RPMI7951 (cell line): ENCODE measurements at regions not wholly inside any gene's neighbourhood (a gene's known extent, or its start where the extent isn't known, plus 50 kb on each side); places are given as distances from the start of the nearest gene placed in this dataset.
A peak's percentile ranks its signal among the peaks of the same experiment; 100 is the strongest.
"Not testable (repeated sequence)": the region's sequence is repeated elsewhere in the genome, so short reads cannot be mapped to it uniquely, and the experiment has no call there.

Experiments used
- DNase-seq: peaks from one replicate; pipeline ENCODE4 v3.0.0-alpha.2; 2012; ENCODE audit warnings: low read depth

GRCh38 chr12:115400011-115400410, 716.0 kb upstream of the TBX3 start:
- no peak for DNase-seq

GRCh38 chr12:115398311-115398781, 714.4 kb upstream of the TBX3 start:
- peak; percentile 70 for DNase-seq

- no peak for DNase-seq
These were observed 712.6 kb upstream of the TBX3 start for GRCh38 chr12:115396567-115396966.

GRCh38 chr12:115394496-115395220, 710.7 kb upstream of the TBX3 start:
- no peak for DNase-seq

- no peak for DNase-seq
These were observed 704.2 kb upstream of the TBX3 start for GRCh38 chr12:115388139-115388538.

- no peak for DNase-seq
These were observed 703.5 kb upstream of the TBX3 start for GRCh38 chr12:115387467-115387901.

GRCh38 chr12:115386946-115387345, 703.0 kb upstream of the TBX3 start:
- DNase-seq = no peak

- no peak for DNase-seq
These were observed 701.2 kb upstream of the TBX3 start for GRCh38 chr12:115385141-115385540.

GRCh38 chr12:115384391-115384790, 700.4 kb upstream of the TBX3 start:
- DNase-seq = no peak

- peak; percentile 23 for DNase-seq
These were observed 699.7 kb upstream of the TBX3 start for GRCh38 chr12:115383668-115384067.

GRCh38 chr12:115382681-115383080, 698.7 kb upstream of the TBX3 start:
- DNase-seq = no peak

GRCh38 chr12:115380546-115381120, 696.7 kb upstream of the TBX3 start:
- DNase-seq = no peak

- no peak for DNase-seq
These were observed 694.3 kb upstream of the TBX3 start for GRCh38 chr12:115378291-115378690.

GRCh38 chr12:115377779-115378178, 693.8 kb upstream of the TBX3 start:
- DNase-seq = no peak

GRCh38 chr12:115377230-115377629, 693.3 kb upstream of the TBX3 start:
- no peak for DNase-seq

- peak; percentile 92 for DNase-seq
These were observed 691.4 kb upstream of the TBX3 start for GRCh38 chr12:115375186-115375991.

GRCh38 chr12:115374480-115375185, 690.7 kb upstream of the TBX3 start:
- peak; percentile 65 for DNase-seq

- DNase-seq = no peak
These were observed 687.7 kb upstream of the TBX3 start for GRCh38 chr12:115371711-115372110.

- no peak for DNase-seq
These were observed 686.7 kb upstream of the TBX3 start for GRCh38 chr12:115370650-115371049.

GRCh38 chr12:115370207-115370606, 686.2 kb upstream of the TBX3 start:
- no peak for DNase-seq

GRCh38 chr12:115366277-115366676, 682.3 kb upstream of the TBX3 start:
- DNase-seq = not testable (repeated sequence)

GRCh38 chr12:115365765-115366164, 681.8 kb upstream of the TBX3 start:
- not testable (repeated sequence) for DNase-seq
